Activated CD8-positive, alpha-beta memory T cell treated with anti-CD3 and anti-CD28 coated beads for 48 hours (primary cell): ENCODE measurements at regions not wholly inside any gene's neighbourhood (a gene's known extent, or its start where the extent isn't known, plus 50 kb on each side); places are given as distances from the start of the nearest gene placed in this dataset.

ENCODE experiments used
- DNase-seq, 3 experiments: peaks; one replicate each; pipeline ENCODE4 v3.0.0-alpha.2; 2020; ENCODE audit warnings: low read depth in 2 of 3, low spot score in 2 of 3

DNA sequence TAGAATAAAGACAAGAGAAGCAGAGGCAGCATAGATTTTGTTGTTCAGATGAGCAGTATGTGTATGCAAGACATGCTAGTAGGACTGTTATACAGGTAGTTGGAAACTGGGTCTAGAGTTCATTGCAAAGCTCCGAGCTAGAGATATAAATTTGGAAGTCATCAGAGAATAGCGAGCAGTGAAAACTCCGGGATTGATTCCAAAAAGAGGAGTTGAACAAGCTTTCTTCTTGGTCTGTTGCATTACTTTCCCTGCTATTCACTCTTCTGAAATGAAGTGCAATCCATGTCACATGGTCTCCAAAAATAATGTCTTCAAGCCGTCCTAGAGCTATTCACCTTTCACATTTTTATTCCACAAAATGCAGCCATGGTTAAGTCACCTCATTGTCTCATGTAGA lies 67.9 kb upstream of the ZNF462 start:
- DNase-seq: no peak

DNA sequence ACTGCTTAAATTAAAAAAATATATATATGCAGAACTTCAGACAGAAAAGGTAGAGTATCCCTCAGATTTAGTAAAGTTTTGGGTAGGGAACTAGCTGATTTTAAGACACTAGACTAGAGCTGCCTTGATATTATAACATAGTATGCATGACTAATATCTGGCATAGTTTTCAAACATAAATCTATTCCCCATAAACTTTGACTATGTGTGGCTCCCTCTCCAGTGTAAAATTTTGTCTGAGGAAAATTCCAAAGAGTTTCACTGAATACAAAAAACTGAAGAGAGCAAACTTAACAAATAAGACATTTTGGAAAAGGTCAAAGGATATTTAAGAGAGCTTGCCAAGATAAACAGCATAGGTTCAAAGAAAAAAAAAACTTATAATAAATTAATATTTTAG lies 66.2 kb upstream of the ZNF462 start:
- no peak for DNase-seq

DNA sequence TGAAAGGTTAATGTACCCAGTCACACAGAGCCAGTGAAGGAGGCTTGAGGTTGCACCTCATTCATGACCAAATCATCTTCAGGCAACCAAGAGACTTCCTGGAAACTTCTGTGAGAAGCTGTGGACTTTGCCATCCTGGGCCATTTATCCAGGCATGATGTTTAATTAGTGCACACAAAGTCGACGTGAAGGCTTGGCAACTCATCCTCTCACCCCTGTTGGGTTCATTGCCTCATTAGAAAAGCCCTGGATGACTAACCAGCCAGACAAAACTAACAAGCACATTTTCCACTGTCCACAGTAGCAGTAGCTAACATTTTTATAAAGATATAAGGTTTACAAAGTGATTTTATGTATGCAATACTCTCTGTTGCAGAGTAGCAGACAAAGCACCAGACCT lies 65.7 kb upstream of the ZNF462 start:
- DNase-seq: no peak

DNA sequence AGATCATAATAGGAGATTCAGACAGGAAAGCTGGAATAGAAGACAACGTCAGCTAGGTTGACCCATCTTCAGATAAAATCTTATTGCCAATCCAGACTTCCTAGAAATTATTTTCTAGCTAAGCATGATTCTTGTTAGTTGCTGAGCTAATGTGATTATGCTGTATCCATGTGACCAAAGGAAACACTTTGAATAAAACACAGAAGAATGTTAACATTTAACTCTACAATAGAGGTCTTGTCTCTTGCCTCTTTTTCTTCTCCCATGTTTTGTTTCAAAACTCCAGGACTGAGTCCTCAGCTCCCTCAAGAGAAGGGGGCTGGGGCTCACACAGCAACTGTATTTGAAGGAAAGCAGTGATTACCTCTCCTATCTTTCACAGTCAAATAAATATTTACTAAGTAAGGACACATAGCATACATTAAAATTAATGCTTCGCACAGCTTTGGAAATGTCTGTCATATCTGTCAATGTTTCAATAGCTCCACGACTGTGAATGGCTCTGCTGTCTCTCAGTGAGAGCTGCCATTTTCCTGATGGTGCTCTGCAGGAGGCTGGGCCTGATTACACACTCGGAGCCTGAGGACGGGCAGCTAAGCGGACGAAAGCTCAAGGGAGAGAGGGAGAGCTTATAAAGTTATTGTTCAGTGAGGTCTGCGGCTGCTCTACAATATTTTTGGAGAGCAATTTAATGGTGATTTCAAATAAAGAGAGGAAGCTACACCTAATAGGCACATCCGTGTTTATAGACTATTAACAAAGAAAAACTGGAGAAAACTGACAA lies 64.8 kb upstream of the ZNF462 start:
- DNase-seq: no peak

DNA sequence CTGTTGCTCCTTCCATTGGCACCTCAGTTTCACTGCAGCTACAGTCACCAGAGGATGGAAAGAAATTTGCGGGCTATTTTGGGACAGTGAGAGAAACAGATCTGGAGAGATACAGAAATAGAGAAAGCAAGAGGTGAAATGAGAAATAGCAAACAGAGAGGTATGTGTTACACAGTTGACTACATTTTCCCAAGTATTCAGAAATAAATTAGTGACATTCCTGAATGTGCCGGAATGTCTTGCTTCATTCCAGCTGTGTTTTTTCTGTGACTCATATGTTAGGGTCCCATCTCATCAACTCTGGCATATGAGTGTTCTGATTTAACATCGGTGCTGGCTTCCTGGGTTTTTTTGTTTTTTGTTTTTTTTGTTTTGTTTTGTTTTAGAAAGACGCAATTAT lies 63.8 kb upstream of the ZNF462 start:
- DNase-seq: no peak

DNA sequence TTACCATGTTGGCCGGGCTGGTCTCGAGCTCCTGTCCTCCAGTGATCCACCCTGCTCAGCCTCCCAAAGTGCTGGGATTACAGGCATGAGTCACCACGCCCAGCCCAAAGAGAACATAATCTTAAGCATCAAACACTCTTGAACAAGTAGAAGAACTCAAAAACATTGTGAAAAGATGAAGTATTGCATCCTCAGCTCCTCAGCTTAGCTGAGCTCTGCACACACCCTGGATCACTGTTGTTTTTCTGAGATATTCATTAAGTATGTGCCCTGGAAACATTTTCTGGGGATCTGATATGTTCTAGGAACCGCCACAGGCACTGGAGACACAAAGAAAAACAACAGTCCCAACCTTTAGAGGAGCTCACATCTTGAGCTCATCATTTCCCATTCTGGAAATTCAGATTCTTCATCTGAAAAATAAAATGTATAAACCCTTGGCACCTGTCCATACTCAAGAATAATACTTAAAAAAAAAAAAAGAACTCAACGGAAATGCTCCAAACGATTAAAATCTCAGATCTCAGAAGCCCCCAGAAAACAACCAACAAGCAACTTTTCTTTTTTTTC lies 62.2 kb upstream of the ZNF462 start:
- DNase-seq: no peak

DNA sequence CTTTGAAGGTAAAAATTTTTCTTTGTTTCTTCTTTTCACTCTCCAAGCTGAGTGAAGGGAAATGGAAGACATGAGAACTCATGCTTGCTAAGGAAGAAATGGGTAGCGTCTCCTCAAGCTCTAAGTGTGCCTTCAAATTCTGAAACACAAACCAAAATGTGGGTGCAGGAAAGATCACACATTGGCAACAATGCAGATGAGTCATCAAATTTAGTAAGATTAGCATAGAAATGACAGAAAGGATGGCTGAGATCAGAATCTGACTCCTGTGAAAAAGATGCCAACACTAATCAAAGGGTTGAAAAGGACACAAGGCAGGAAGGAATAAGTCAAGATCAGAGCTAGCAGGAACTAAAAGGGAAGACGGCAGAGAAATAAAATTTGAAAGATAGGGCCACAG lies 61.1 kb upstream of the ZNF462 start:
- no peak for DNase-seq
